ENCODE measurements at regions not wholly inside any gene's neighbourhood (a gene's known extent, or its start where the extent isn't known, plus 50 kb on each side); places are given as distances from the start of the nearest gene placed in this dataset.

DNA sequence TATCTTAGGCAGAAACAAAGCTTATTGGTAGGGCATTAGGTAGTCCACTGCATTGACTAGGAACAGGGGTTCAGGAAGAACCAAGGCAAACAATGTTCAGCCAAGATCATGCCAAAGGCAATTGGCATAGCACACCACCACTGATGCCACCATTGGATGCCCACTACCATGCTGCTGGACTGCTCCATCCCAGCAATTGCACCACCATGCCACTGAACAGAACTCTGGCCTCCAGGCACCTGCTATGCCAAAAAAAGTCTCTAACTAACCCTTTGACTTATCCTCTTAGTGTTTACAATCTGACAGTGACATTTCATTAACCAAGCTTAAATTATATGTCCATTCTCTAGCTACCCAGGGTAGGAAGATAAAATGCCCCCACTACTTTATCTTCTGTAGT is 509.6 kb upstream of the CAMK1G start:
- DNase-seq (ENCODE audit: low read depth, low spot score) (no peak), ATAC-seq (no peak)
- in situ Hi-C loops (cut with HindIII; ENCODE audit: low pct_unique_long_range_greater_than_20kb, low sequenced_read_pairs) (no loop called here), intact Hi-C loops (cut with micrococcal nuclease; ENCODE audit: unreplicated experiment) (no loop called here)
- ChIA-PET POLR2A (no interaction called here), CTCF (no interaction called here)
- Histone ChIP-seq H3K27me3 (ENCODE audit: control insufficient read depth, insufficient read depth, low read length) (no peaks in the 10 kb centered on the region), H3K9me3 (ENCODE audit: control insufficient read depth, insufficient read depth, low read depth, low read length) (no peaks in the 10 kb centered on the region), H3K36me3 (ENCODE audit: control insufficient read depth, insufficient read depth, low read length) (no peaks in the 10 kb centered on the region), H3K4me3 (ENCODE audit: low read depth in 2 of 2, low read length in 2 of 2) (no peak overlapping the region), H3K4me1 (ENCODE audit: control insufficient read depth, insufficient read depth, low read length) (no peaks in the 10 kb centered on the region), H3K27ac (ENCODE audit: low read length) (no peak overlapping the region)
- TF ChIP-seq, protein P1, sequence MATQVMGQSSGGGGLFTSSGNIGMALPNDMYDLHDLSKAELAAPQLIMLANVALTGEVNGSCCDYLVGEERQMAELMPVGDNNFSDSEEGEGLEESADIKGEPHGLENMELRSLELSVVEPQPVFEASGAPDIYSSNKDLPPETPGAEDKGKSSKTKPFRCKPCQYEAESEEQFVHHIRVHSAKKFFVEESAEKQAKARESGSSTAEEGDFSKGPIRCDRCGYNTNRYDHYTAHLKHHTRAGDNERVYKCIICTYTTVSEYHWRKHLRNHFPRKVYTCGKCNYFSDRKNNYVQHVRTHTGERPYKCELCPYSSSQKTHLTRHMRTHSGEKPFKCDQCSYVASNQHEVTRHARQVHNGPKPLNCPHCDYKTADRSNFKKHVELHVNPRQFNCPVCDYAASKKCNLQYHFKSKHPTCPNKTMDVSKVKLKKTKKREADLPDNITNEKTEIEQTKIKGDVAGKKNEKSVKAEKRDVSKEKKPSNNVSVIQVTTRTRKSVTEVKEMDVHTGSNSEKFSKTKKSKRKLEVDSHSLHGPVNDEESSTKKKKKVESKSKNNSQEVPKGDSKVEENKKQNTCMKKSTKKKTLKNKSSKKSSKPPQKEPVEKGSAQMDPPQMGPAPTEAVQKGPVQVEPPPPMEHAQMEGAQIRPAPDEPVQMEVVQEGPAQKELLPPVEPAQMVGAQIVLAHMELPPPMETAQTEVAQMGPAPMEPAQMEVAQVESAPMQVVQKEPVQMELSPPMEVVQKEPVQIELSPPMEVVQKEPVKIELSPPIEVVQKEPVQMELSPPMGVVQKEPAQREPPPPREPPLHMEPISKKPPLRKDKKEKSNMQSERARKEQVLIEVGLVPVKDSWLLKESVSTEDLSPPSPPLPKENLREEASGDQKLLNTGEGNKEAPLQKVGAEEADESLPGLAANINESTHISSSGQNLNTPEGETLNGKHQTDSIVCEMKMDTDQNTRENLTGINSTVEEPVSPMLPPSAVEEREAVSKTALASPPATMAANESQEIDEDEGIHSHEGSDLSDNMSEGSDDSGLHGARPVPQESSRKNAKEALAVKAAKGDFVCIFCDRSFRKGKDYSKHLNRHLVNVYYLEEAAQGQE (IDR thresholded peaks at IDR 0.05; ENCODE audit: insufficient read depth in 1 of 2, low read depth in 2 of 2, low read length in 1 of 2), result no peak
- TF ChIP-seq SIN3A (IDR thresholded peaks at IDR 0.05; ENCODE audit: borderline replicate concordance, insufficient read depth, low read depth, low read length) (no peak), POLR2AphosphoS5 (IDR thresholded peaks at IDR 0.05; ENCODE audit: low read depth, low read length) (no peak), CTCF (IDR thresholded peaks at IDR 0.05) (no peak), TCF7L2 (IDR thresholded peaks at IDR 0.05; ENCODE audit: low read depth, low read length) (no peak)
- no TSS peak for BruUV-seq (replicated peaks)

GRCh38 chr1:209074575-209075250 is 508.8 kb upstream of the CAMK1G start:
- no peaks in the 10 kb centered on the region for H3K36me3 ChIP-seq (ENCODE audit: control insufficient read depth, insufficient read depth, low read length)
- intact Hi-C loops (cut with micrococcal nuclease; ENCODE audit: unreplicated experiment), result no loop called here
- no peak for ATAC-seq
- no peak overlapping the region for H3K27ac ChIP-seq (ENCODE audit: low read length)
- TF ChIP-seq SIN3A (IDR thresholded peaks at IDR 0.05; ENCODE audit: borderline replicate concordance, insufficient read depth, low read depth, low read length), result no peak
- TF ChIP-seq POLR2AphosphoS5 (IDR thresholded peaks at IDR 0.05; ENCODE audit: low read depth, low read length), result no peak
- no peak for TF ChIP-seq TCF7L2 (IDR thresholded peaks at IDR 0.05; ENCODE audit: low read depth, low read length)
- TF ChIP-seq CTCF (IDR thresholded peaks at IDR 0.05), result no peak
- TF ChIP-seq, protein P1 (IDR thresholded peaks at IDR 0.05; ENCODE audit: insufficient read depth in 1 of 2, low read depth in 2 of 2, low read length in 1 of 2), result no peak
- no TSS peak for BruUV-seq (replicated peaks)
- no peaks in the 10 kb centered on the region for H3K27me3 ChIP-seq (ENCODE audit: control insufficient read depth, insufficient read depth, low read length)
- POLR2A ChIA-PET, result no interaction called here
- in situ Hi-C loops (cut with HindIII; ENCODE audit: low pct_unique_long_range_greater_than_20kb, low sequenced_read_pairs), result no loop called here
- no peak for DNase-seq (ENCODE audit: low read depth, low spot score)
- H3K4me1 ChIP-seq (ENCODE audit: control insufficient read depth, insufficient read depth, low read length), result no peaks in the 10 kb centered on the region
- CTCF ChIA-PET, result no interaction called here
- H3K9me3 ChIP-seq (ENCODE audit: control insufficient read depth, insufficient read depth, low read depth, low read length), result no peaks in the 10 kb centered on the region
- H3K4me3 ChIP-seq (ENCODE audit: low read depth in 2 of 2, low read length in 2 of 2), result no peak overlapping the region
